ENCODE measurements at regions not wholly inside any gene's neighbourhood (a gene's known extent, or its start where the extent isn't known, plus 50 kb on each side); places are given as distances from the start of the nearest gene placed in this dataset.

DNA sequence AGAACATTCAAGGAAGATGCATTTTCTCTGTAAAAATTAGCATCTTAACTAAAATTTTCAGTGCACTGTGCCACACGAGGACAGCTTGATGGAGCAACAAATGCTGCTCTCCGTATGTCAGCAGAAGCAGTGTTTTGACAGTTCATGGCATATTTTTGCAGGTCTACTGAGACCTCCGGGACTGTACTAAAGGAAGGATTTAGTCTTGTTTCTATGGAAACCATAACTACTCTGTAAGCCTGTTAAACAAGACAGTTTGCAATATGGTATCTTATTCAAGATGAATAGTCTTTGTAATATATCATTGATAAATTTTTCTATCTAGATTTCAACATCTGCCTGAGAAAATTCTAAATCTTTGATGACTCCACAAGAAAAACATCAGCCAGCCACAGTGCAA, 184.0 kb upstream of the GUCY1A2 start:
- TF ChIP-seq ZNF134 (CRISPR knock-in tag; conservative IDR thresholded peaks at IDR 0.05) (no peak), CTCF (IDR thresholded peaks at IDR 0.05 in 2 of 3, conservative IDR thresholded peaks at IDR 0.05 in 1 of 3; ENCODE audit: insufficient read depth in 2 of 3, low read depth in 1 of 3, low read length in 3 of 3) (no peak), ZBTB7A (IDR thresholded peaks at IDR 0.05; ENCODE audit: borderline replicate concordance, control insufficient read depth, low read depth, low read length) (no peak), GABPA (tag; conservative IDR thresholded peaks at IDR 0.05; ENCODE audit: low read depth) (no peak), FOXK2 (conservative IDR thresholded peaks at IDR 0.05 in 1 of 2, IDR thresholded peaks at IDR 0.05 in 1 of 2; ENCODE audit: low read depth in 2 of 2) (no peak), LCOR (CRISPR knock-in tag; IDR thresholded peaks at IDR 0.05) (no peak), ZNF766 (CRISPR knock-in tag; conservative IDR thresholded peaks at IDR 0.05) (no peak), TFE3 (CRISPR knock-in tag; IDR thresholded peaks at IDR 0.05) (no peak), PCBP2 (IDR thresholded peaks at IDR 0.05; ENCODE audit: low read depth, low read length, poor library complexity, severe bottlenecking) (no peak), ZBED1 (IDR thresholded peaks at IDR 0.05) (no peak)
- TF ChIP-seq, protein P1, sequence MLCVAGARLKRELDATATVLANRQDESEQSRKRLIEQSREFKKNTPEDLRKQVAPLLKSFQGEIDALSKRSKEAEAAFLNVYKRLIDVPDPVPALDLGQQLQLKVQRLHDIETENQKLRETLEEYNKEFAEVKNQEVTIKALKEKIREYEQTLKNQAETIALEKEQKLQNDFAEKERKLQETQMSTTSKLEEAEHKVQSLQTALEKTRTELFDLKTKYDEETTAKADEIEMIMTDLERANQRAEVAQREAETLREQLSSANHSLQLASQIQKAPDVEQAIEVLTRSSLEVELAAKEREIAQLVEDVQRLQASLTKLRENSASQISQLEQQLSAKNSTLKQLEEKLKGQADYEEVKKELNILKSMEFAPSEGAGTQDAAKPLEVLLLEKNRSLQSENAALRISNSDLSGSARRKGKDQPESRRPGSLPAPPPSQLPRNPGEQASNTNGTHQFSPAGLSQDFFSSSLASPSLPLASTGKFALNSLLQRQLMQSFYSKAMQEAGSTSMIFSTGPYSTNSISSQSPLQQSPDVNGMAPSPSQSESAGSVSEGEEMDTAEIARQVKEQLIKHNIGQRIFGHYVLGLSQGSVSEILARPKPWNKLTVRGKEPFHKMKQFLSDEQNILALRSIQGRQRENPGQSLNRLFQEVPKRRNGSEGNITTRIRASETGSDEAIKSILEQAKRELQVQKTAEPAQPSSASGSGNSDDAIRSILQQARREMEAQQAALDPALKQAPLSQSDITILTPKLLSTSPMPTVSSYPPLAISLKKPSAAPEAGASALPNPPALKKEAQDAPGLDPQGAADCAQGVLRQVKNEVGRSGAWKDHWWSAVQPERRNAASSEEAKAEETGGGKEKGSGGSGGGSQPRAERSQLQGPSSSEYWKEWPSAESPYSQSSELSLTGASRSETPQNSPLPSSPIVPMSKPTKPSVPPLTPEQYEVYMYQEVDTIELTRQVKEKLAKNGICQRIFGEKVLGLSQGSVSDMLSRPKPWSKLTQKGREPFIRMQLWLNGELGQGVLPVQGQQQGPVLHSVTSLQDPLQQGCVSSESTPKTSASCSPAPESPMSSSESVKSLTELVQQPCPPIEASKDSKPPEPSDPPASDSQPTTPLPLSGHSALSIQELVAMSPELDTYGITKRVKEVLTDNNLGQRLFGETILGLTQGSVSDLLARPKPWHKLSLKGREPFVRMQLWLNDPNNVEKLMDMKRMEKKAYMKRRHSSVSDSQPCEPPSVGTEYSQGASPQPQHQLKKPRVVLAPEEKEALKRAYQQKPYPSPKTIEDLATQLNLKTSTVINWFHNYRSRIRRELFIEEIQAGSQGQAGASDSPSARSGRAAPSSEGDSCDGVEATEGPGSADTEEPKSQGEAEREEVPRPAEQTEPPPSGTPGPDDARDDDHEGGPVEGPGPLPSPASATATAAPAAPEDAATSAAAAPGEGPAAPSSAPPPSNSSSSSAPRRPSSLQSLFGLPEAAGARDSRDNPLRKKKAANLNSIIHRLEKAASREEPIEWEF (CRISPR knock-in tag; IDR thresholded peaks at IDR 0.05) = no peak
